Smooth muscle cell (in vitro differentiated cells): ENCODE measurements at regions not wholly inside any gene's neighbourhood (a gene's known extent, or its start where the extent isn't known, plus 50 kb on each side); places are given as distances from the start of the nearest gene placed in this dataset. TPM values are rescaled to one million over a fixed set of nuclear protein-coding genes. Genes with fewer than 3 reads are reported as not detected.

Source experiments
- small RNA-seq: library from RNA; depleted of rRNA; stranded (forward); fragments of <200 nt; gene quantifications from one replicate; pipeline ENCODE3, GENCODE V24; 2014

Small RNA genes lying in the stretch of these regions (small RNA-seq; reads per million reads assigned to genes)
- not detected for gene RF00017
